GM19463 (cell line): ENCODE measurements at regions not wholly inside any gene's neighbourhood (a gene's known extent, or its start where the extent isn't known, plus 50 kb on each side); places are given as distances from the start of the nearest gene placed in this dataset.

ENCODE experiments used
- ATAC-seq: cut with Tn5 transposase; IDR thresholded peaks from one replicate; pipeline ENCODE4 v1.9.1; 2021; ENCODE audit warnings: mild to moderate bottlenecking, moderate library complexity; ENCODE audit not compliant: unreplicated experiment

DNA sequence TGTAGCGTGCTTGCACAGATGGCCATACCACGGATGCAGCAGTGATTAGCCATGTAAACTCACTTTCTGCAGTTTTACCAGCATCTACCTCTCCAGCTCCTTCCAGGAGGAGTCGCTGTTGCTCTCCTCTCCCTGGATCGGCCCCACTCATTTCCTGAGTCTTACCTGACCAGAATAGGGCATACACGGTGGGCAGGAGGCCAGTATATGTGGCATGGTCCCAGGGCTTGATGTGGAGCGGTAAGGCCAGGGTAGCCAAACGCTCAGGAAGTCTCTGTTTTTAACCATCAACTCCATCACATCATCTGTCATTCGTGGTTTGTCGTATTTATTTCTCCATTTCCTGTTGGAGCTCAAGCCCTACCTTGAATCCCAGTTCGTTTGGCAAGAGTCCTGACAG lies 163.4 kb upstream of the USP24 start:
- ATAC-seq: no peak

DNA sequence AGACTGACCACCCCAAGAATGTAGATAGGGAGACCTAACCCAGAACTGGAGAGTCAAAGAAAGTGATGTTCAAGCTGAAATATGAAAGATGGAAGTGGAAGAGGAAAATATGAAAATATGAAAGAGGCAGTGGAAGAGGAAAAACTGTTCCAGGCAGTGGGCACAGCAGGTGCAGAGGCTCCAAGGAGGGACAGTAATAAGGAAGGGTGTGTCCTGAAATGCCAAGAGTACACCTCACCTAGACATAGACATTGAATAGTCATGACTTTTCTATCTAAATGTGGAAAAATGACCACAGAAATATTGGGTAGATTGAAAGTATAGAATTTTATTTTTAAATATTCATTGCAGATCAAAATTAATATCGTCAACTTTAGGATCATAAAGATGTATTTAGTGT lies 161.7 kb upstream of the USP24 start:
- no peak for ATAC-seq

DNA sequence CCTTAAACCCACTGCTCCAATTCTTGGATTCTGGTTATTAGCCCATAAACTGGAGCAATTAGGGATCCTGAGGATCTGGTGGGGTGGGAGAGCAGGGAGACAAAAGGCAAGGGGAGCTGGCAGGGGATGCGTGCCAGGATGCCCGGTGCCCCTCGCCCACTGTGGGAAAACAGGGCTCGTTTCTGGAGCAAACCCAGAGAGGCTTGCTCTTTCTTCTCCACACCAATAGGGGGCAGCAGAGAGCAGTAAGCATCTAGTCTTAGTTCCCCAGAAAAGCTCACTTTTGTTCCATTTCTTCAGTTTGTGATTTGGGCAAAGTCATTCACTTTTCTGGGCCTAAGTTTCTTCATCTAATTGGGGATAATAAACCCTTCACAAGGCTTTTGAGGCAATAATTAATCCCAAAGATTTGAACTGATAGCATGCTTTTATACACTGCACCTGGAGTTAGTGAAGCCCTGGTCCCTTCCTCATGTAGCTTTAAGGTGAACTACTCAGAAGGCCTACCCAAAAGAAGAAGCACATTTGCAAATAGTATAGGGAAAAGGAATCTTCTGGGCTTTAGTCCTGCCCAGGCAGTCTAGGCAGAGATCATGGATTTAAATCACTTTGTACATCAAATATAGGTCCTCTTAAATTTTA lies 160.6 kb upstream of the USP24 start:
- no peak for ATAC-seq

DNA sequence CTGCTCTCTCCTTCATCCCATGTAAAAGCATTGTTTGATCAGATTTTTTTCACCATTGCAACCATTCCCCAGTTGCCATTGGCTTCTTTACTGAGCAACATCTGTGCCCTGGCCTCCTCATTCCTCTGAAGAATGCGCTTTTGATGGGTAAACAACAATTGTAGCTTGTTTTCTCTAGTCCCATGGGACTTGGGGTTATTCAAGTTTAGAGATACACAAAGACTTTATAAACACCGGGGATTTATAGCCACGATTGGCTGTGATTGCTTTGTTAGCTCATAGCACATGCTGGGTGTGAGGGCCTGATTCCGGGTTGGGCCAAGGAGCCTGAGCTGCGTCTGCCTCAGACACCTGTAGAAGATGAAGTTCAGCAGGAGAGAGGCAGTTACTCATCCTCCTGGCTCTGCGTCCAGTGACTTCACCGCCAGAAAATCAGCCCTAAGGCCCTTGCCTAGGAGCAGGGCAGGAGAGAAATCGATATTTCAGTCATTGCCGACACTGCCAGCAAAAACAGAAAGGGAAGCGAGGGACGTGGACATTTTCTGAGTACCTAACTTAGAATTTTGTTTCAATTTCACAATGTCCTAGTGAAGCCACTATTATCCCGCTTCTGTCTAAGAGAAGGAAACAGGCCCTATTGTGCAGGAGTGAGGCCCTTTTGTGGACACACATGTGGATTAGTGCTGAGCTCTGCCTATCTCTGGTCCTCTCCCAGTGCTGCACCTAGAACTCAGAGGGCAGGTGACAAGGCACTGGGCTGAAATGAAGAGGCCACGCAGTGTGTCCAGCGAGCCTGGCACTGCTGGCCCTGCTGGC lies 159.8 kb upstream of the USP24 start:
- no peak for ATAC-seq

DNA sequence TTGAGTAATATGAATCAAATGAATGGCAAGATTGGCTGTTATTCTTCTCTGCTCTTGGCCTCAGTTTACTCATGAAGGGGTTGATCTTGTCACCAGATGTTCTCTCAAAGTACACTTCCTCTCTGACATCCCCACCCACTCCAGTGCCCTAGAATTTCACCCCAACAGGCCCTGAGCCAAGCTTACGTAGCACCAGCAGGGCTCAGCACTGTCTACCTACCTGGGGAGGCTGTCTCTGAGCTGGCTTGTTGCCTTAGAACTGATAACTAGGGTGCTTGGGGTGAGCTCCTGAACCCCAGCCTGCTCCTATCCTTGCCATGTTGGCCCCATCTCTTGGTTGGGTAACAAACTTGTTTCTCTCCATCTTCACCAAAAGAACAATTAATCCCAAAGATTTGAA lies 159.1 kb upstream of the USP24 start:
- ATAC-seq: no peak

DNA sequence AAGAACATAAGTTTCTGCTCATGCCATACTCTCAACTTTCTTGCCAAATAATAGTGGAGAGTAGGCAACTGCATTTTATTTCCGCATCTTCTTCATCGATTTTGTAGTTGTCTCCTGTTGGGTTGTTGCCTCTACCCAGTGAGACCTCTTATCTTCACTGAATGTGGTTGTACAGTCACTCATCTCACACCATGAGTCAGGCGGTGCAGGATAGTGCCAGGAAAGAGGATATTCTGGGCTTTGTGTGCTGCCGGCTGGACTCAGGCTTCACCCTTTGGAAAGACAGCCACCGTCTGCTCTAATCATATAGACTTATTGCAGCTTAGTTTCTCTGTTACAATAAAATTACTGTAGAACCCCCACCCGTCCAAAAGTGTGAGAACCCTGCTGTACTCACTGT lies 154.3 kb upstream of the USP24 start:
- no peak for ATAC-seq

DNA sequence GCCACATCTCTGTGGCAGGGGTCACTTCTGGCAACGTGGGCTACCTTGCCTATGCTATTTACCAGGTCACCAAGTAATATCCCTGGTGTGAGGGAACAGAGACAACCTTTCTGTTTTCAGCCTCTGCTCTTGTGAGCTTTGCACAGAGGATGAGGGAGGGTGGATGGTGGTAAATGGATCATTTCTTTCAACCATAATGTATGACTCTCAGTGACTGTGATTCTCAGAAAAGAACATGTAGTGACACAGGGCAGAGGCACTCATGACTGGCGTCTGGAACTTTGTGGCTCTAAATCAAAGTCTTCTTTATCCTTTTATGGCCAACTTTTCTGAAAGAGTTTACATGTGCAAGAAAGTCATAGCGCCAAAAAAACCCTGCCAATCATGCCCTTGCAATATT lies 153.5 kb upstream of the USP24 start:
- no peak for ATAC-seq

DNA sequence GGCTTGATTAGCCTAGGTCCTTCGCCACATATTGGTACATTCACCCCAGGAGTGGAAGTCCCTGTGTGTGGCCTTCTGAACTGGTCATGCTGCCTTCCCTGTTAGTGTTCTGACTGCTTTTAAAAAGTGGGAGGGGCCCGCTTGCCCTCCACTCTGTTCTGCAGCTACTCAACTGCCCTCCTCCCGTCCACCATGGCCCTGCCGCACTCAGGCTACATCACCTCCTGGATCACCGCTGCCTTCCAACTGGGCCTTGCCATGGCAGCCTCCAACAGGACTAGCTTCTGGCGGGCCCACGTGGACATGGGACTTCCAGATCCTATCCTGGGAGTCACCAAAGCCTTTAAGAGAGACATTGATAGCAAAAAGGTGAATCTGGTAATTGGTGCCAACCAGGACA lies 152.1 kb upstream of the USP24 start:
- no peak for ATAC-seq

DNA sequence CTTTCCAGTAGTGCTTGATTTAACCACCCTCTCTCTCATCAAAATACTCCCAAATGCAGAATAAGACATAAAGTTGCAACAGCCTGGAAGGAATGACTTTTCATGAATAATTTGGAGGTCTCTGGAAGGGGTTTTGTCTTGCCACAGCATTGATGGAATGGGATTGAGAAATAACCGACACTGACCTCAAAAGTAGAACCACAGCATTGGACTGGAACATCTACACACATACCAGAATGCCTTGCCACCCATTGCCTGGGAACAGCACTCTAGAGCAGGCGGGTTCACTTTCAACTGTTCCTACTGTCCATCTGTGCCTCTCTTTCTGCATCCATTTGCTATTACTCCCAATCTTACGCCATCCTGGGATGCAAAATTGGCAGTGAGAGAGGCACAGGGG lies 149.1 kb upstream of the USP24 start:
- ATAC-seq: no peak

DNA sequence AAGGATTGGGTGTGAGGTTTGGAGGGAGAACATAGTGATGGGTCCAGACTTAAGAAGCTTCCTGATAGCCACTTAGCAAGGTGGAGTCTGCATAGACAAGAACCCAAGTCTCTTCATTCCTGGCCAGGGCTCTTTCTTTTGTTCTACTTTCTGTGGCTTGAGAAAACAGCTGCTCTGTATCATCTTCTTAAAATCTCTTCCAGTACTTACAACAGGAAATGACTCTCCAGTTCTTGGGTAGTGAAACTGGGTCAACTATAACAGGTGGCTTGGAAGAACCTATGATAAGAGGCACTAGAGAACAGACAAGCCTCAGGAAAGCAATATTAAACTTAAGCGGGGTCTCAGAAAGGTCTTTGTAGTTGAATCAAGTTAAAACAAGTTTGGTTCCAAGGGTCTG lies 148.1 kb upstream of the USP24 start:
- no peak for ATAC-seq

DNA sequence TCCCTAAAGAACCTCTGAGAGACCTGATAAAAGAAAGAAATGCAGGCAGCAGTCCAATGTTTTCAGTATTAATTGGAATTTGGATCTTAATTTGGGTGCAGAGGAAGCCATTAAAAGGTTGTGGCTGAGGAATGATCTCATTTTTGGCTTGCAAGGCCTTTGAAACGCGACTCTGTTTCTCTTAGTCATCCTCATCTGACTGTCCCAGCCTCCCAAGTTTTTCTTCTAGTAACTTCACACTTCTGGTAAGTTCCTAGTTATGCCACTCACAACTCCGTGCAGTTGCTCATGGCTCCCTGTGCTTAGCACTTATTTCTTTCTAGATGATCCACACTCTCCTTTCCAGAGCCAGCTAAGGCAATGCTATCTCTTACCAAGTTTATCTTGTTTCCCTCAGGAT lies 147.4 kb upstream of the USP24 start:
- ATAC-seq: no peak

DNA sequence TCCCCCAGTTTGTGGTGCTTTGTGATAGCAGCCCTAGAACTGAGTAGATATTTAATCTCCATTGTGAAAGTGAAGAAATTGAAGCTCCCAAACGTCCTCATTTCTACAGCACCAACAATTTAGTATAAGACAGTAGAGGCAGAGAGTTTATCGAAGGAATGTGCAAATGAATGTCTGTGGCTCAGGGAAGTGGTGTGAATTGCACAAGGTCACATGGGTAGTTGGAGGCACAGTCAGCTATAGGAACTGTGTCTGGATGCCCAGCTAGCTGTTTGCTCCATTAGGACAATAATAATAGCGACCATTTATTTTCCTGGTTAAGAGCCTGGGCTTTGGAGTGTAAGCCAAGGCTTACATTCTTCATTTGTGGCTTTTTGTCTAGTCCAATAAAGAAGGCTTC lies 144.4 kb upstream of the USP24 start:
- ATAC-seq: no peak

DNA sequence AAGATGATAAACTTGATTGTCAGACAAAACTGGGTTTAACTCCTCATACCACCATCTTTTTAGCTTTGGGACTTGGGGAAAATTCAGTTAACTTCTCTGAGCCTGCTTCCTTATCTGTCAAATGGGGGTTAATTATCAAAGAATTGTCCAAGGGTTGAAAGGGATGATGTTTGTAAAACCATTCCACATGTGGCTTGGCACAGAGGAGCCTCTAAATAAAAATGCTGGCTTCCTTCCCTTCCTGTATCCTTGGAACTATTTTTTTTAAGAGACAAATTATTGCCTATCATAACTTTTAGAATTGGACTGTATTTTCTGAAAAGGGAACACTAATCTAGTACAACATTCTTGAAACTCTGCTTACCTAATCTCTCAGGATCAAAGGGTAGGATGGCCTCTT lies 143.4 kb upstream of the USP24 start:
- no peak for ATAC-seq

DNA sequence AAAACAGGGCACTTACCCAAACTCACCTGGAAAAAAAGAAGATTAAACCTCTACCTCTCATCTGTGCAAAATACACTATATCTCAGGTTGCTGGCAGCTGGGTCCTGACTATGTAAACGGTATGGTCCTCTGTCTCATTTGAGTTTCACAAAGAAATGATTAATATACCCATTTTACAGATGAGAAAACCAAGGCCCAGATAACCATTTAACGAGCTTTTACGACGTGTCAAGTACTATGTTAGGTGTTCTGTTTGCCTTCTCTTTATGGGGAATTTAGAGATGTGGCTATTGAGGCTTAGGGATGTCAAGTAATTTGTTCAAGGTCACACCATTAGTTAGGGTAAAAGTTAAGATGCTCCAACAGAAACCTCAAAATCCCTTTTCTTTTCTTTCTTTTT lies 140.4 kb upstream of the USP24 start:
- ATAC-seq: no peak

DNA sequence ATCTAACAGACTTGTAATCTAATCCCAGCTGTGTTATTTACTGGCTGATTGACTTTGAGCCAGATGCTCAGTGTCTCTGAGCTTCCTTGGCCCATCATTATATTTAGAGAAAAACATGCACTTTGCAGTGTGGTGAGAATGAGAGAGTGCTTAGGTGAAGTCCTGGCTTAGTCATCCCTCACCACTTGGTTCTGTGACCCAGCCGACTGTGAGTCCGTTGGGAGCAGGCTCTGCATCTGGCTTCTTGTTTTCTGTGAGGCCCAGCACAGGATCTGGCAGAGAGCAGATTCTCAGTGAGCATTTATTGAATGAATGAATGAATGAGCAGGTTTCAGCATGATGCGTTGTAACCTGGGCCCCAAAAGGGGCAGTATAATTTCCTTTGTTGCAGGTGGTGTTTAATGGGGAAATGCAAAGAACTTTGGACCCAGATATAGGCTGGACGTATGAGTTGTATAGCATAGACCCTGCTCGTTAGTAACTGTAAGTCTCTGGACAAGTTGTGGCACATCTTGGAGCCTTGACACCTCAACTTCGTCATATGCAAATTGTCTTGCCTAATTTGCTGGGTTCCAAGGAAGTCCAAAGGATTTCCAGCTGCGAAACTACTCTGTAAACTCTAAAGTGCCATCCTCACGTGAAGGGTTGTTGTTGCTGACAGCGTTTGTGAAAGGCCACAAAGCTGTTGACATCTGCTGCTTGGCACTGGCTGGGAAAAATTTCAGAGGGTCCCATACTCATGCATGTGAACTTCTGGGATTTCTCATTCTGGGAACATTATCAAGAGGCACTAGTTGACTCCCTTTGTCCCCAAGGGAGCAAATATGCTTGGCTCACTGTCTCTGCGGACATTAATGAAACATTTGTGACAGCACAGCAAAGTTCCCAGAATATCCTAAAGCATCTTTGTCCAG lies 138.8 kb upstream of the USP24 start:
- no peak for ATAC-seq

DNA sequence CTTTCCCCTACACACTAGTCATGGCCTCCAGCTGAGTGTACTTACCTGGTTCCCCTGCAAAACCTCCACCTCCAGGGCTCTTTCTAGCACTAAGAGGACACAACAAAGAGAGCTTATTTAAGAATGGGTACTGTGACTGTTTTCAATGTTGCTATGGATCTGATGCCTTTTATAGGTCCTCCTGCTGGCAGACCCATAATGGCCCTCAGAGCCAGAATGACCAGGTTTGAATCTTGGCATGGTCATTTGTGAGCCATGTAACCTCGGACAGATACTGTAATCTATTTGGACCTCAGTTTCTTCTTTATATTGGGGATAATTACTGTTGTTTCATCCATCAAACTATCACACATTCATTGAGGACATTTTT lies 137.6 kb upstream of the USP24 start:
- no peak for ATAC-seq

DNA sequence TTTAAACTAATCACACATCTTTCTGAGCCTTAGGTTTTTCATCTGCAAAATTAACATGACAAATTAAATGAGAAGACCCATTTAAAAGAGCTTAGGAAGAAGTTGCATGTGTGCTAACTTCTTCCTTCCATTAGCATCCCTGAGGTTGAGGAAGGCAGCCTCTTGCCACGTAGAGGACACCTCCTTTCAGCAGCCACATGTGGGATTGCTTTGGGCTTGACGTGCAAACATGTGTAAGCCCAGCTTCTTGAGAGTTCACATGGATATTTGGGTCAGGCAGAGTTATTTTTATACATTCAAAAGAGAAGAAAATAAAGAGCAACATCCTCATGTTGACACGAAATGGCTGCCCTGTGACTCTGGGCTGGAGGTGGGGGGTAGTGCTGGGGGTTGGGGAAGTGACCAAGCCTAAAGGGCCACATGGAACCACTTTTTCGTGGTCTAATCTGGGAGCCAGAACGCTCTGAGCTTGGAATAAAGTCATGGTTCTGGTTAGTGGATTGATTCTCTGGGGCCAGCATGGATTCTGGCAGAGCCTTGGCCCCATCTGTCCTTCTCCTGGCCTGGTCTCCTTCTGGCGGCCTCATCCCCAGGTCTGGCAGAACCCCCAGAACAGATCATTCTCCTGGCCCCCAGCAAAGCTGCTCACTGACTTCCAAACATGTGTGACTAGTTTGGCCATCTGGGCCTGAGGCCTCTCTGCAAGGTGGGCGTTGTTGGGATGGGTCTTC lies 137.1 kb upstream of the USP24 start:
- no peak for ATAC-seq

DNA sequence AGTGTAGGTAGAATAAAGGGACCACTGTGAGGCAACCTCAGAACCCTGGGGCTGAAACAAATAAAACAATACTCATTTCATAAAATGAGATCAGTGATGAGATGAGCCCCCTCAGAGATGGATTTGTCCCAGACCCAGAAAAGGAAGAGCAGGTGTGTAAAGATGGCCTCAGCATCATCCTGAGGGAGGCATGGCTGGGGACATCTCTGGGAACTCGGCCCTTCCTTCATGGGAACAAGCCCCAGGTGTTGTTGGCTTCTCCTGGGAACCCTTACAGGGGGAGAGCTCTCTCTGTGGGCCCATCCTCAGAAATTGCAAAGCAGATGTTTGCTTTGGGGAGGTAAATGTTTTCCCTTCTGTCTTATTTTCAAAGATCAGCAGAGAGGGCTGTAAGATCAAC lies 133.2 kb upstream of the USP24 start:
- no peak for ATAC-seq

DNA sequence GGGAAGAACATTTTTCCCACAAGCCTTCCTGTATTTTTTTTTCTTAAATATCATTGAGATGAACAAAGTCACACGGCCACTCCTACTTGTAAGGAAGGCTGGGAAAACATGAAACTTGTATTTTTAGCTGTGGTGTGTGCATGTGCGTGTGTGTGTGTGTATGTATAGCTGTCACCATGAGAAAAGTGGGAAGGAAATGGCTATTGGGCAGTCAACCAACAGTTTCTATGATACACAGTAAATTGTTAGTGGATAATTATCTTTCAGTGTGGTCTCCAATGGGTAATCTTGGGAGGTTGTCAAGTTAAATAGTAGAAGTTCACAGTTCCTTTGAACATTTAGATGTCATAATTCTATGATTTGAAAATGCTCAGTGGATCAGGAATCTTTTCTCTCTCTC lies 132.7 kb upstream of the USP24 start:
- no peak for ATAC-seq

DNA sequence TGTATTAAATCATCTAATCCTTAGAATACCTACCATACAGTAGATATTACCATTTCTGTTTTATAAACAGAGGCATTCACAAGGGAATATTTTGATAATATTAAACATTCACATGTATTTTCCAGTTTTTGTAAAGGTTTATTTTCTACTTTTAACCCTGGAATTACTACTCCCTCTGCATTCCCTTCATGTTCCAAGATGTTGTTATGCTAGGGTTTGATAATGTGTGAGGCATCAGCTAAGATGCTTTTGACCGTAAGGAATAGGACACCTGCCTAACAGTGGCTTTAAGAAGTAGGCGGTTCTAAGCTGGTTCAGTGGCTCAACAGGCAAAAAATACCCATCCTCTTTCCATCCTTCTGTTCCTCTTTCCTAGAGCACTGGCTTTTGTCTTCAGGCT lies 131.9 kb upstream of the USP24 start:
- no peak for ATAC-seq

DNA sequence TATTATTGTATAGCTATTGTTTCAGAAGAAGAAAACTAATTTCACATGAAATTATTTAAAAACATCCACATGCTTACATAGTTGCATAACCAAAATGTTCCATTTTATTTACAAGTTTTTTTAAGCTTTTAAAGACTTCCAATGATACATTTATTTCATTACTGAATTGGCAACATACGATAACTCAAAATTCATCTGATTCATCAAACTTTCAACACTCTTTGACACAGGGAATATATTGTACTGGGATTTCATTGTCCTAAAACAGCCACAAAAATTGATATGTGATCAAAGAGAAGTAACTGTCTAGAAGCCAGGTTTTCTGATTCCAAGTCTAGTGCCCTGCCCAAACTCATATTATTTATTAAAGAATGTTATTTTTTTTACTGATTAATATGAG lies 131.4 kb upstream of the USP24 start:
- ATAC-seq: no peak
